Endothelial cell of umbilical vein (primary cell): ENCODE measurements at regions not wholly inside any gene's neighbourhood (a gene's known extent, or its start where the extent isn't known, plus 50 kb on each side); places are given as distances from the start of the nearest gene placed in this dataset.

Source experiments
- BruUV-seq: library from RNA; stranded (reverse); fragments of 400-500 nt; replicated peaks from 2 replicates; lab custom pipeline; 2021; lab: Mats Ljungman, UMichigan
- CTCF ChIA-PET: fragments of 300-600, 350-600 bp; sonication (Branson Sonifier 250); formaldehyde crosslinking; loops from one replicate; lab custom pipeline; 2021; ENCODE audit warnings: antibody characterized with exemption, inconsistent platforms; lab: Charles Lee
- POLR2A ChIA-PET: fragments of 300-600, 350-600 bp; sonication (Branson Sonifier 250); formaldehyde crosslinking; loops from one replicate; lab custom pipeline; 2021; ENCODE audit warnings: antibody characterized with exemption, inconsistent platforms; lab: Charles Lee
- DNase-seq: peaks from one replicate; pipeline ENCODE4 v3.0.0-alpha.2; 2011; ENCODE audit warnings: low read depth, low spot score
- FAIRE-seq: peaks from 2 replicates; lab custom pipeline; 2011; peaks lifted over from hg19 to GRCh38; lab: Jason Lieb, UNC
- H2AFZ ChIP-seq: 2 replicates; pipeline ENCODE4 v1.6.0; 2012; ENCODE audit warnings: low read depth, low read length, control low read depth, inconsistent platforms
- H3K27ac ChIP-seq: 2 replicates; pipeline ENCODE4 v1.5.1; 2011; ENCODE audit warnings: low read depth, mild to moderate bottlenecking, control low read depth, low read length, moderate library complexity; ENCODE audit not compliant: insufficient read depth
- H3K27me3 ChIP-seq, 2 experiments: 2 replicates each; pipeline versions ENCODE4 v1.6.0 to v1.6.1; 2011; ENCODE audit warnings: low read length in 2 of 2, mixed read lengths in 1 of 2; ENCODE audit not compliant: control insufficient read depth in 2 of 2, insufficient read depth in 2 of 2
- H3K36me3 ChIP-seq, 2 experiments: 2 replicates in 1 of 2; 3 replicates in 1 of 2; pipeline ENCODE4 v1.5.1; 2011; ENCODE audit warnings: low read length in 2 of 2, mild to moderate bottlenecking in 1 of 2, moderate library complexity in 1 of 2; ENCODE audit not compliant: control insufficient read depth in 2 of 2, insufficient read depth in 2 of 2; ENCODE audit errors: extremely low read depth in 1 of 2
- H3K4me1 ChIP-seq: 3 replicates; pipeline ENCODE4 v1.5.1; 2011; ENCODE audit warnings: mild to moderate bottlenecking, low read length; ENCODE audit not compliant: control insufficient read depth, insufficient read depth; ENCODE audit errors: extremely low read depth
- H3K4me2 ChIP-seq: 2 replicates; pipeline ENCODE4 v1.6.1; 2011; ENCODE audit warnings: low read length, control low read depth, mixed read lengths; ENCODE audit not compliant: insufficient read depth
- H3K4me3 ChIP-seq, 3 experiments: fragments of 200-600 bp in 1 of 3; sonication (generic), shearing (Covaris generic) in 1 of 3; replicated peaks in 1 of 3; 2 replicates each; pipeline ENCODE4 v1.5.1; 2011 to 2016; ENCODE audit warnings: control low read depth in 3 of 3, low read length in 3 of 3, mild to moderate bottlenecking in 2 of 3, inconsistent platforms in 1 of 3, low read depth in 1 of 3, moderate library complexity in 1 of 3; ENCODE audit not compliant: insufficient read depth in 1 of 3
- H3K79me2 ChIP-seq: 2 replicates; pipeline ENCODE4 v1.6.0; 2012; ENCODE audit warnings: low read length, inconsistent platforms; ENCODE audit not compliant: control insufficient read depth, insufficient read depth
- H3K9ac ChIP-seq: replicated peaks from 2 replicates; pipeline ENCODE3; 2011; ENCODE audit warnings: low read length, control low read depth; ENCODE audit not compliant: insufficient read depth; ENCODE audit errors: extremely low read depth
- H3K9me1 ChIP-seq: replicated peaks from 3 replicates; pipeline ENCODE4 v1.6.0; 2011; ENCODE audit warnings: mild to moderate bottlenecking, low read length; ENCODE audit not compliant: control insufficient read depth, insufficient read depth; ENCODE audit errors: extremely low read depth
- H3K9me3 ChIP-seq: replicated peaks from 2 replicates; pipeline ENCODE4 v1.5.1; 2012; ENCODE audit warnings: low read length, inconsistent platforms; ENCODE audit not compliant: control insufficient read depth, insufficient read depth
- H4K20me1 ChIP-seq: replicated peaks from 2 replicates; pipeline ENCODE3; 2011; ENCODE audit warnings: mild to moderate bottlenecking, low read length; ENCODE audit not compliant: control insufficient read depth, insufficient read depth; ENCODE audit errors: extremely low read depth
- EZH2 ChIP-seq: IDR thresholded peaks from 2 replicates; pipeline ENCODE4 v1.6.1; 2012; ENCODE audit warnings: borderline replicate concordance, low read depth, mild to moderate bottlenecking, moderate library complexity, low read length, inconsistent platforms; ENCODE audit not compliant: severe bottlenecking
- FOS ChIP-seq: IDR thresholded peaks from 2 replicates; pipeline ENCODE4 v1.6.1; 2011; ENCODE audit warnings: mild to moderate bottlenecking, low read length, moderate library complexity, borderline replicate concordance; ENCODE audit not compliant: insufficient read depth
- GATA2 ChIP-seq: IDR thresholded peaks from 2 replicates; pipeline ENCODE4 v1.7.0; 2011; ENCODE audit warnings: low read depth, mild to moderate bottlenecking, moderate library complexity, mixed read lengths, low read length; ENCODE audit not compliant: insufficient read length, insufficient read depth
- JUN ChIP-seq: IDR thresholded peaks from 2 replicates; pipeline ENCODE4 v1.6.1; 2011; ENCODE audit warnings: borderline replicate concordance, low read depth; ENCODE audit not compliant: insufficient read length, insufficient read depth
- MAX ChIP-seq: IDR thresholded peaks from 2 replicates; pipeline ENCODE4 v1.6.1; 2011; ENCODE audit not compliant: insufficient read depth, insufficient read length
- MYC ChIP-seq: IDR thresholded peaks from one replicate; pipeline ENCODE4 v1.6.1; 2011; ENCODE audit warnings: mild to moderate bottlenecking, low read depth, low read length
- POLR2A ChIP-seq: IDR thresholded peaks from 2 replicates; pipeline ENCODE4 v1.6.1; 2012; ENCODE audit warnings: low read depth, mild to moderate bottlenecking, control low read depth, low read length
- POLR2AphosphoS5 ChIP-seq: IDR thresholded peaks from 2 replicates; pipeline ENCODE4 v1.6.1; 2012; ENCODE audit warnings: low read depth, mild to moderate bottlenecking, control low read depth, low read length, moderate library complexity; ENCODE audit not compliant: insufficient read depth
- dilution Hi-C: fragments of 300-500 bp; cut with MboI; formaldehyde crosslinking; loops from one replicate; pipeline ENCODE4 v1.15.0; 2019; ENCODE audit warnings: low sequenced_read_pairs; ENCODE audit not compliant: extremely low pct_ligation_motif_present
- intact Hi-C: fragments of 100-400 bp; cut with micrococcal nuclease; formaldehyde crosslinking; loops from one replicate; pipeline ENCODE4 v1.10.0; 2022
- TF ChIP-seq, protein P1 (sequence below), 2 donors: IDR thresholded peaks; 1 replicate in 1 of 2; 2 replicates in 1 of 2; pipeline ENCODE4 v1.5.1; 2011; ENCODE audit warnings: low read length in 2 of 2, mild to moderate bottlenecking in 2 of 2, moderate library complexity in 2 of 2, control low read depth in 1 of 2, inconsistent platforms in 1 of 2, low read depth in 1 of 2; ENCODE audit not compliant: insufficient read depth in 1 of 2; ENCODE audit errors: extremely low read depth in 1 of 2

DNA sequence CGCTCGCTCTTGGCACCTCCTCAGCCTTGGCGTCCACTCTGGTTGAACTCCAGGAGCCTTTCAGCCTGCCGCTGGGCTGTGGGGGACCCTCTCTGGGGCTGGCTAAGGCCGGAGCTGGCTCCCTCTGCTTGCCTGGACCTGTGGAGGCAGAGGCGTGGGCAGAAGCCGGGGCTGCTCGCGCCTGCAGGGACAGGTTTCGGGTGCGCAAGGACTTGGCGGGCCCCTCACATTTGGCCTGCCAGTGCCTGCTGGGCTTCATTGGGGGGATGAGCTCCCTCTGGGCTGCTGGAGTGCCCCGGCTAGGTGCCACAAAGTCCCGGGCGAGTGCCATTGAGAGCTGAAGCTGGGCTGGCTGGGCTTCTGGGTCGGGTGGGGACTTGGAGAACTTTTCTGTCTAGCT is 371.7 kb downstream of the FAM133A start:
- Histone ChIP-seq H3K27me3 (no peaks in the 10 kb centered on the region), H4K20me1 (no peaks in the 10 kb centered on the region), H3K9me3 (no peaks in the 10 kb centered on the region), H3K4me1 (no peaks in the 10 kb centered on the region), H3K9ac (no peak overlapping the region), H2AFZ (no peak overlapping the region), H3K79me2 (no peaks in the 10 kb centered on the region), H3K9me1 (no peaks in the 10 kb centered on the region), H3K4me3 (no peak overlapping the region), H3K4me2 (no peak overlapping the region), H3K36me3 (no peaks in the 10 kb centered on the region), H3K27ac (no peak overlapping the region)
- no peak for DNase-seq
- BruUV-seq: no TSS peak
- TF ChIP-seq, protein P1, sequence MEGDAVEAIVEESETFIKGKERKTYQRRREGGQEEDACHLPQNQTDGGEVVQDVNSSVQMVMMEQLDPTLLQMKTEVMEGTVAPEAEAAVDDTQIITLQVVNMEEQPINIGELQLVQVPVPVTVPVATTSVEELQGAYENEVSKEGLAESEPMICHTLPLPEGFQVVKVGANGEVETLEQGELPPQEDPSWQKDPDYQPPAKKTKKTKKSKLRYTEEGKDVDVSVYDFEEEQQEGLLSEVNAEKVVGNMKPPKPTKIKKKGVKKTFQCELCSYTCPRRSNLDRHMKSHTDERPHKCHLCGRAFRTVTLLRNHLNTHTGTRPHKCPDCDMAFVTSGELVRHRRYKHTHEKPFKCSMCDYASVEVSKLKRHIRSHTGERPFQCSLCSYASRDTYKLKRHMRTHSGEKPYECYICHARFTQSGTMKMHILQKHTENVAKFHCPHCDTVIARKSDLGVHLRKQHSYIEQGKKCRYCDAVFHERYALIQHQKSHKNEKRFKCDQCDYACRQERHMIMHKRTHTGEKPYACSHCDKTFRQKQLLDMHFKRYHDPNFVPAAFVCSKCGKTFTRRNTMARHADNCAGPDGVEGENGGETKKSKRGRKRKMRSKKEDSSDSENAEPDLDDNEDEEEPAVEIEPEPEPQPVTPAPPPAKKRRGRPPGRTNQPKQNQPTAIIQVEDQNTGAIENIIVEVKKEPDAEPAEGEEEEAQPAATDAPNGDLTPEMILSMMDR (IDR thresholded peaks at IDR 0.05; ENCODE audit: extremely low read depth in 1 of 2, insufficient read depth in 1 of 2, low read depth in 1 of 2, low read length in 2 of 2): no peak
- no peak for TF ChIP-seq GATA2
- TF ChIP-seq POLR2A: no peak
- no peak for TF ChIP-seq MAX
- no peak for TF ChIP-seq JUN
- TF ChIP-seq FOS: no peak
- no peak for TF ChIP-seq MYC
- TF ChIP-seq EZH2: no peak
- no peak for TF ChIP-seq POLR2AphosphoS5
- ChIA-PET CTCF (no interaction called here), POLR2A (no interaction called here)
- intact Hi-C loops (no loop called here), dilution Hi-C loops (no loop called here)
- FAIRE-seq: no peak
